DOHH2 (cell line): ENCODE measurements at regions not wholly inside any gene's neighbourhood (a gene's known extent, or its start where the extent isn't known, plus 50 kb on each side); places are given as distances from the start of the nearest gene placed in this dataset.

ENCODE experiments used
- H3F3A ChIP-seq: fragments of 200-600 bp; sonication (generic), shearing (Covaris generic); 2 replicates; pipeline ENCODE4 v1.6.0; 2016; ENCODE audit warnings: antibody characterized with exemption, mild to moderate bottlenecking; ENCODE audit not compliant: control insufficient read depth, insufficient read depth
- H3K27ac ChIP-seq: fragments of 200-600 bp; sonication (generic); 2 replicates; pipeline ENCODE4 v1.5.1; 2014; ENCODE audit warnings: low read depth, mild to moderate bottlenecking, low read length, moderate library complexity
- H3K27me3 ChIP-seq: fragments of 200-600 bp; sonication (generic); 2 replicates; pipeline ENCODE4 v1.6.1; 2014; ENCODE audit warnings: mild to moderate bottlenecking, low read length, mixed read lengths; ENCODE audit not compliant: control insufficient read depth
- H3K36me3 ChIP-seq: fragments of 200-600 bp; sonication (generic); 2 replicates; pipeline ENCODE4 v1.6.1; 2014; ENCODE audit warnings: mild to moderate bottlenecking, low read length, moderate library complexity, mixed read lengths; ENCODE audit not compliant: control insufficient read depth
- H3K4me1 ChIP-seq: fragments of 200-600 bp; sonication (generic); 2 replicates; pipeline ENCODE4 v1.6.1; 2014; ENCODE audit warnings: mild to moderate bottlenecking, low read length, mixed read lengths; ENCODE audit not compliant: control insufficient read depth
- H3K4me2 ChIP-seq: fragments of 200-600 bp; sonication (generic); 2 replicates; pipeline ENCODE4 v1.6.0; 2014; ENCODE audit warnings: mild to moderate bottlenecking, low read length, moderate library complexity
- H3K4me3 ChIP-seq: fragments of 200-600 bp; sonication (generic); 2 replicates; pipeline ENCODE4 v1.5.1; 2014; ENCODE audit warnings: mild to moderate bottlenecking, low read length, mixed read lengths
- H3K79me2 ChIP-seq: fragments of 200-600 bp; sonication (generic); 2 replicates; pipeline ENCODE4 v1.6.1; 2014; ENCODE audit warnings: mild to moderate bottlenecking, low read length, mixed read lengths; ENCODE audit not compliant: control insufficient read depth
- H3K9me2 ChIP-seq: fragments of 200-600 bp; sonication (generic); replicated peaks from 2 replicates; pipeline ENCODE4 v1.6.1; 2014; ENCODE audit warnings: mild to moderate bottlenecking, low read length, mixed read lengths; ENCODE audit not compliant: control insufficient read depth
- H3K9me3 ChIP-seq: fragments of 200-600 bp; sonication (generic); 2 replicates; pipeline ENCODE4 v1.6.1; 2014; ENCODE audit warnings: antibody characterized with exemption, low read length, mixed read lengths; ENCODE audit not compliant: control insufficient read depth, insufficient read depth
- H4K20me1 ChIP-seq: fragments of 200-600 bp; sonication (generic); 2 replicates; pipeline ENCODE4 v1.6.0; 2014; ENCODE audit warnings: low read depth, mild to moderate bottlenecking, antibody characterized with exemption, low read length, moderate library complexity; ENCODE audit not compliant: control insufficient read depth, insufficient read depth
- CTCF ChIP-seq: fragments of 200-600 bp; sonication (generic); IDR thresholded peaks from one replicate; pipeline ENCODE4 v1.5.1; 2014; ENCODE audit warnings: antibody characterized with exemption, mild to moderate bottlenecking, low read depth, low read length; ENCODE audit not compliant: poor library complexity, severe bottlenecking
- EZH2phosphoT487 ChIP-seq: fragments of 200-600 bp; sonication (generic); IDR thresholded peaks from 2 replicates; pipeline ENCODE4 v1.6.1; 2017; ENCODE audit warnings: borderline replicate concordance, mild to moderate bottlenecking, antibody characterized with exemption, low read length, moderate library complexity, mixed read lengths

DNA sequence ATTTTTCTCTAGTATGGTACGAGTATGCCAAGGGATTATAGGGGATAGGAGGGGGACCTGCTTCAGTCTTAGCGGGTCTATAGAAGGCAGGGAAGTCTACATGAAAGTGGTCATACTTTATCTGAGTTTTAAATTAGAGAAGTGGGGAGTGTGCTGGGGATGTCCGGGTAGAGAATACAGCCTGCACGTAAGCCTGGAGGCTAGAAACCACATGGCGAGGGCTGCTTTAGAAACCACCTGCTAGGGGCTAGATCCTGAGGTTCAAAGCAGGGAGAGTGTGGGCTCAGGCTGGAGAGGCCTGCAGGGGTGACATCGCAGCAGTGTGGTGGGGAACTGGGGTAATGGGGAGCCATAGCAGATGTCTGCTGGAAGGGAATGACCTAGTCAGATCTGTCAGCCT is 85.2 kb downstream of the VEGFA start:
- Histone ChIP-seq H4K20me1 (no peaks in the 10 kb centered on the region), H3K36me3 (no peaks in the 10 kb centered on the region), H3K9me2 (no peaks in the 10 kb centered on the region), H3K4me1 (no peaks in the 10 kb centered on the region), H3K27ac (no peak overlapping the region), H3F3A (no peaks in the 10 kb centered on the region), H3K4me3 (no peak overlapping the region), H3K79me2 (no peaks in the 10 kb centered on the region), H3K4me2 (no peak overlapping the region), H3K27me3 (no peaks in the 10 kb centered on the region), H3K9me3 (no peaks in the 10 kb centered on the region)
- TF ChIP-seq EZH2phosphoT487 (no peak), CTCF (no peak)

DNA sequence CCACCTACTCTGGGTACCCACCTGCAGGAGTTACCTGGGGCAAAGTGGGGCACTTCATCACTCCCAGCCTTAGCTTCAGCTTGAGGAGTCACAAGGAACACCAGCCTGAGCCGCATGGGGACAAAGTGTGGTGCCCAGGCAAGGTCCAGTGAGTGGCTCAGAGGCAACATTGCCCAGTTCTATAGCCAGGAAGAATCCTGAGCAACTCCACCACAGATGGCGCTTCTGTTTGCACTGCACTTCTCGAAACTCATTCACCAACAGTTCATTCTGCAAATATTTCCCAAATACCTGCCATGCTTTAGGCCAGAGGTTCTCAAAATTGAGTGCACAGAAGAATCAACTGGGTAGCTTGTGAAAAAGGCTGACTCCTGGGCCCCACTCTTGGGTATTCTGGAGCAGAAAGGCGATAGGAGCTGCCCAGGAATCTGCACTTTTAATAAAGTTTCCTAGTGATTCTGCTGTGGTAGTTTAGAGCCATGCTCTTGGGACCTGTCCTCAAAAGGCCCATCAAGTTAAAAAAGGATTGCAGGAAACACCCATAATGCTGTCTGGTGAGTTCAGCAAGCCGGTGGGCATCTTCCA is 83.1 kb downstream of the VEGFA start:
- no peak for TF ChIP-seq EZH2phosphoT487
- no peak for TF ChIP-seq CTCF
- peaks cover 7% of the 10 kb centered on the region; the same call in 1 of the 2 replicates for H3K27me3 ChIP-seq
- H3K4me3 ChIP-seq = no peak overlapping the region
- H3K9me2 ChIP-seq = no peaks in the 10 kb centered on the region
- H3K9me3 ChIP-seq = no peaks in the 10 kb centered on the region
- H3K27ac ChIP-seq = no peak overlapping the region
- no peaks in the 10 kb centered on the region for H3F3A ChIP-seq
- no peak overlapping the region for H3K4me2 ChIP-seq
- H3K4me1 ChIP-seq = no peaks in the 10 kb centered on the region
- H4K20me1 ChIP-seq = no peaks in the 10 kb centered on the region
- H3K79me2 ChIP-seq = no peaks in the 10 kb centered on the region
- H3K36me3 ChIP-seq = no peaks in the 10 kb centered on the region

DNA sequence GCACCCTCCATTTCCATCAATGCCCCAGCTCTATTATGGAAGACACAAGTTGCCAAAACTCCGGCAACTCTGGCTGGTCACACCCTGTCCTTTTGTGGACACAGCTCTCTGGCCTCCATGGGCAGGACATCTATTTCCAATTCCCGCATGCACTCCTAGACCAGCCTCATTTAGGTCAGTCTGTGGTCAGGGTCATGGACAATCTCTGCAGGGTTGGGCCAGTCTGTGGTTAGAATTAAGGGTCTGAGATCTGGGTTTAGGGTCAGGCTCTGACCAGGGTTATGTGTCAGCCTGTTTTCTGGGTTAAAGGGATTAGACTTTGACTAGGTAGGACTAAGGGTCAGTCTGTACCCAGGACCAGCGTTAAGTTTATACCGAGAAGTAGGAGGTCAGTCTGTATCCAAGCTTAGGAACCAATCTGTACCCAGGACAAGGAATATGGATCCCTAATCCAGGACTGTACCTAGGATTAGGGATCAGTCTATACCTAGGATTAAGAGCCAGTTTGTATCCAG is 82.4 kb downstream of the VEGFA start:
- Histone ChIP-seq H3K36me3 (no peaks in the 10 kb centered on the region), H3K27me3 (peaks cover 10% of the 10 kb centered on the region; the same call in 1 of the 2 replicates), H3K9me2 (no peaks in the 10 kb centered on the region), H3K79me2 (no peaks in the 10 kb centered on the region), H3K27ac (no peak overlapping the region), H3K9me3 (no peaks in the 10 kb centered on the region), H3F3A (no peaks in the 10 kb centered on the region), H4K20me1 (no peaks in the 10 kb centered on the region), H3K4me1 (no peaks in the 10 kb centered on the region), H3K4me2 (no peak overlapping the region), H3K4me3 (no peak overlapping the region)
- TF ChIP-seq EZH2phosphoT487 (no peak), CTCF (no peak)
